Liver (tissue), 8 donors: ENCODE measurements at regions not wholly inside any gene's neighbourhood (a gene's known extent, or its start where the extent isn't known, plus 50 kb on each side); places are given as distances from the start of the nearest gene placed in this dataset.

Source experiments
- DNase-seq: peaks from one replicate; pipeline ENCODE4 v3.0.0-alpha.2; 2017; ENCODE audit warnings: low spot score
- H3K27ac ChIP-seq, 2 donors: one replicate each; pipeline ENCODE4 v1.7.0; 2013; ENCODE audit warnings: inconsistent platforms in 2 of 2, low read length in 2 of 2, control low read depth in 1 of 2, low read depth in 1 of 2, mild to moderate bottlenecking in 1 of 2
- H3K27me3 ChIP-seq, 4 donors: one replicate each; pipeline versions ENCODE4 v1.6.1 to v1.7.0; 2013; ENCODE audit warnings: low read length in 3 of 4, inconsistent platforms in 1 of 4, mild to moderate bottlenecking in 1 of 4, moderate library complexity in 1 of 4; ENCODE audit not compliant: control insufficient read depth in 4 of 4, insufficient read depth in 4 of 4
- H3K36me3 ChIP-seq, 4 donors: one replicate each; pipeline versions ENCODE4 v1.6.1 to v1.7.0; 2013; ENCODE audit warnings: low read length in 3 of 4, mild to moderate bottlenecking in 3 of 4, low read depth in 1 of 4, moderate library complexity in 1 of 4; ENCODE audit not compliant: control insufficient read depth in 4 of 4, insufficient read depth in 3 of 4
- H3K4me1 ChIP-seq, 4 donors: one replicate each; pipeline versions ENCODE4 v1.6.1 to v1.7.0; 2013; ENCODE audit warnings: low read length in 3 of 4, mild to moderate bottlenecking in 3 of 4, moderate library complexity in 1 of 4; ENCODE audit not compliant: control insufficient read depth in 4 of 4, insufficient read depth in 4 of 4
- H3K4me3 ChIP-seq, 3 donors: one replicate each; pipeline versions ENCODE4 v1.6.1 to v1.7.0; 2013; ENCODE audit warnings: low read length in 3 of 3, control low read depth in 1 of 3, low read depth in 1 of 3, mild to moderate bottlenecking in 1 of 3
- H3K9ac ChIP-seq, 2 donors: one replicate each; pipeline ENCODE4 v1.7.0; 2013; ENCODE audit warnings: low read length in 2 of 2, mild to moderate bottlenecking in 2 of 2, moderate library complexity in 2 of 2, control low read depth in 1 of 2, low read depth in 1 of 2
- H3K9me3 ChIP-seq, 4 donors: one replicate each; pipeline versions ENCODE4 v1.6.1 to v1.7.0; 2013; ENCODE audit warnings: low read length in 3 of 4; ENCODE audit not compliant: control insufficient read depth in 4 of 4
- CTCF ChIP-seq: fragments of 150-350 bp; IDR thresholded peaks from 2 replicates; pipeline ENCODE4 v1.5.1; 2017; ENCODE audit warnings: improper control_type of control experiment, low read depth, low read length; ENCODE audit not compliant: missing input control
- FOXA1 ChIP-seq: IDR thresholded peaks from 2 replicates; pipeline ENCODE4 v1.6.1; 2016; ENCODE audit warnings: antibody characterized with exemption
- FOXA2 ChIP-seq: IDR thresholded peaks from 2 replicates; pipeline ENCODE4 v1.6.1; 2016; ENCODE audit warnings: antibody characterized with exemption
- GABPA ChIP-seq, 2 donors: IDR thresholded peaks in 1 of 2; conservative IDR thresholded peaks in 1 of 2; 2 replicates each; pipeline ENCODE4 v1.6.1; 2016; ENCODE audit warnings: antibody characterized with exemption in 2 of 2, mild to moderate bottlenecking in 1 of 2, moderate library complexity in 1 of 2
- HNF4A ChIP-seq, 2 donors: conservative IDR thresholded peaks; 2 replicates each; pipeline ENCODE4 v1.6.1; 2016; ENCODE audit warnings: antibody characterized with exemption in 2 of 2, mild to moderate bottlenecking in 2 of 2
- HNF4G ChIP-seq: IDR thresholded peaks from 2 replicates; pipeline ENCODE4 v1.6.1; 2016; ENCODE audit warnings: antibody characterized with exemption
- JUND ChIP-seq, 2 donors: IDR thresholded peaks; 2 replicates each; pipeline ENCODE4 v1.6.1; 2016; ENCODE audit warnings: antibody characterized with exemption in 2 of 2
- NR2F2 ChIP-seq: IDR thresholded peaks from 2 replicates; pipeline ENCODE4 v1.6.1; 2016; ENCODE audit warnings: antibody characterized with exemption
- RAD21 ChIP-seq, 2 donors: IDR thresholded peaks; 2 replicates each; pipeline ENCODE4 v1.6.1; 2016; ENCODE audit warnings: antibody characterized with exemption in 2 of 2, mild to moderate bottlenecking in 2 of 2
- RXRA ChIP-seq, 2 donors: IDR thresholded peaks; 2 replicates each; pipeline ENCODE4 v1.6.1; 2017 to 2018; ENCODE audit warnings: antibody characterized with exemption in 2 of 2, mild to moderate bottlenecking in 1 of 2
- SP1 ChIP-seq: IDR thresholded peaks from 2 replicates; pipeline ENCODE4 v1.6.1; 2018; ENCODE audit warnings: antibody characterized with exemption, mild to moderate bottlenecking
- TAF1 ChIP-seq: conservative IDR thresholded peaks from 2 replicates; pipeline ENCODE4 v1.6.1; 2016; ENCODE audit warnings: antibody characterized with exemption, mild to moderate bottlenecking
- YY1 ChIP-seq: IDR thresholded peaks from 2 replicates; pipeline ENCODE4 v1.6.1; 2016; ENCODE audit warnings: antibody characterized with exemption, mild to moderate bottlenecking
- WGBS: extraction: QIAGEN DNeasy Blood & Tissue Kit; methylation state at CpG from one replicate; pipeline ENCODE4 v1.1.7; 2013; 5-methylcytosine and 5-hydroxymethylcytosine counted together
- TF ChIP-seq, protein P1 (sequence below): IDR thresholded peaks from 2 replicates; pipeline ENCODE4 v1.6.1; 2016; ENCODE audit warnings: antibody characterized with exemption
- TF ChIP-seq, protein P2 (sequence below): IDR thresholded peaks from 2 replicates; pipeline ENCODE4 v1.6.1; 2016; ENCODE audit warnings: antibody characterized with exemption
- TF ChIP-seq, protein P3 (sequence below): IDR thresholded peaks from 2 replicates; pipeline ENCODE4 v1.6.1; 2016; ENCODE audit warnings: antibody characterized with exemption, mild to moderate bottlenecking
- TF ChIP-seq, protein P4 (sequence below): IDR thresholded peaks from 2 replicates; pipeline ENCODE4 v1.6.1; 2016; ENCODE audit warnings: antibody characterized with exemption
- donor health status: healthy.
- donor health status: healthy.
- donor health status: healthy.
- donor health status: healthy.
- donor health status: healthy.

DNA sequence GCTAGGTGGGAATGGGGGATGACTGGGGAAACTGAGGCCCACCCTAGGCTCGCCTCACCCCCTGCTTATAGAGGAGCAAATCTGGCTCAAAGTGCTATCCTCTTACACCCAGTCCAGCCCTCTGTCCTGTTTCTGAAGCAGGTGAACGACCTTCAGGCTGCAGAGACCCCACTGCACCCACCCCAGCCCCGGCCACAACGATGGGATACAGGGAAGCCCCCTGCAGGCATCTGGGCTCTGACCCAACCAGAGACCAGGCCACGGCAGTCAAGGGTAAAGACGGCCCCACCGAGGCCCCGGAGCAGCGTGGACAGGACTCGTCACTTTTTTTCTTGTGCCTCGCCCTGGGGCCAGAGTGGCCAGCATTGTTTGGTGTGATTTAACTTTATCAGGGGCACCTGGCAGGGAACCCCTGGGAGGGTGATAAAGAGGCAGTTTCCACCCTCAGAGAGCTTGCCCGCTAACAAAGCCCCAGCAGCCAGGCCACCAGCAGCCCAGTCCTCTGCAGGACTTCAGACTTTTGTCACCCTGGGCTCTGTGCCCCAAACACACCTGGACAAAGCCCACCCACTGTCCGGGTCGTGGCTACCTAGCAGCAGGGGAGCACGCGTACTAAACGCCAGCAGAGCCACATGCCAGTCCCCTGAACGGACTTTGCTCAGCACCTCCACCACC lies 612.6 kb downstream of the TBC1D22A start:
- no peak overlapping the region for H3K9ac ChIP-seq
- no peak for TF ChIP-seq FOXA2
- TF ChIP-seq, protein P1, sequence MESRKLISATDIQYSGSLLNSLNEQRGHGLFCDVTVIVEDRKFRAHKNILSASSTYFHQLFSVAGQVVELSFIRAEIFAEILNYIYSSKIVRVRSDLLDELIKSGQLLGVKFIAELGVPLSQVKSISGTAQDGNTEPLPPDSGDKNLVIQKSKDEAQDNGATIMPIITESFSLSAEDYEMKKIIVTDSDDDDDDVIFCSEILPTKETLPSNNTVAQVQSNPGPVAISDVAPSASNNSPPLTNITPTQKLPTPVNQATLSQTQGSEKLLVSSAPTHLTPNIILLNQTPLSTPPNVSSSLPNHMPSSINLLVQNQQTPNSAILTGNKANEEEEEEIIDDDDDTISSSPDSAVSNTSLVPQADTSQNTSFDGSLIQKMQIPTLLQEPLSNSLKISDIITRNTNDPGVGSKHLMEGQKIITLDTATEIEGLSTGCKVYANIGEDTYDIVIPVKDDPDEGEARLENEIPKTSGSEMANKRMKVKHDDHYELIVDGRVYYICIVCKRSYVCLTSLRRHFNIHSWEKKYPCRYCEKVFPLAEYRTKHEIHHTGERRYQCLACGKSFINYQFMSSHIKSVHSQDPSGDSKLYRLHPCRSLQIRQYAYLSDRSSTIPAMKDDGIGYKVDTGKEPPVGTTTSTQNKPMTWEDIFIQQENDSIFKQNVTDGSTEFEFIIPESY, result no peak
- TF ChIP-seq, protein P2, sequence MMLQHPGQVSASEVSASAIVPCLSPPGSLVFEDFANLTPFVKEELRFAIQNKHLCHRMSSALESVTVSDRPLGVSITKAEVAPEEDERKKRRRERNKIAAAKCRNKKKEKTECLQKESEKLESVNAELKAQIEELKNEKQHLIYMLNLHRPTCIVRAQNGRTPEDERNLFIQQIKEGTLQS, result no peak
- TF ChIP-seq, protein P3, sequence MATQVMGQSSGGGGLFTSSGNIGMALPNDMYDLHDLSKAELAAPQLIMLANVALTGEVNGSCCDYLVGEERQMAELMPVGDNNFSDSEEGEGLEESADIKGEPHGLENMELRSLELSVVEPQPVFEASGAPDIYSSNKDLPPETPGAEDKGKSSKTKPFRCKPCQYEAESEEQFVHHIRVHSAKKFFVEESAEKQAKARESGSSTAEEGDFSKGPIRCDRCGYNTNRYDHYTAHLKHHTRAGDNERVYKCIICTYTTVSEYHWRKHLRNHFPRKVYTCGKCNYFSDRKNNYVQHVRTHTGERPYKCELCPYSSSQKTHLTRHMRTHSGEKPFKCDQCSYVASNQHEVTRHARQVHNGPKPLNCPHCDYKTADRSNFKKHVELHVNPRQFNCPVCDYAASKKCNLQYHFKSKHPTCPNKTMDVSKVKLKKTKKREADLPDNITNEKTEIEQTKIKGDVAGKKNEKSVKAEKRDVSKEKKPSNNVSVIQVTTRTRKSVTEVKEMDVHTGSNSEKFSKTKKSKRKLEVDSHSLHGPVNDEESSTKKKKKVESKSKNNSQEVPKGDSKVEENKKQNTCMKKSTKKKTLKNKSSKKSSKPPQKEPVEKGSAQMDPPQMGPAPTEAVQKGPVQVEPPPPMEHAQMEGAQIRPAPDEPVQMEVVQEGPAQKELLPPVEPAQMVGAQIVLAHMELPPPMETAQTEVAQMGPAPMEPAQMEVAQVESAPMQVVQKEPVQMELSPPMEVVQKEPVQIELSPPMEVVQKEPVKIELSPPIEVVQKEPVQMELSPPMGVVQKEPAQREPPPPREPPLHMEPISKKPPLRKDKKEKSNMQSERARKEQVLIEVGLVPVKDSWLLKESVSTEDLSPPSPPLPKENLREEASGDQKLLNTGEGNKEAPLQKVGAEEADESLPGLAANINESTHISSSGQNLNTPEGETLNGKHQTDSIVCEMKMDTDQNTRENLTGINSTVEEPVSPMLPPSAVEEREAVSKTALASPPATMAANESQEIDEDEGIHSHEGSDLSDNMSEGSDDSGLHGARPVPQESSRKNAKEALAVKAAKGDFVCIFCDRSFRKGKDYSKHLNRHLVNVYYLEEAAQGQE, result no peak
- TF ChIP-seq, protein P4, sequence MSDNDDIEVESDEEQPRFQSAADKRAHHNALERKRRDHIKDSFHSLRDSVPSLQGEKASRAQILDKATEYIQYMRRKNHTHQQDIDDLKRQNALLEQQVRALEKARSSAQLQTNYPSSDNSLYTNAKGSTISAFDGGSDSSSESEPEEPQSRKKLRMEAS, result no peak
- no peak for TF ChIP-seq NR2F2
- no peak for TF ChIP-seq SP1
- TF ChIP-seq FOXA1, result no peak
- no peaks in the 10 kb centered on the region for H3K4me1 ChIP-seq
- no peaks in the 10 kb centered on the region for H3K36me3 ChIP-seq
- H3K9me3 ChIP-seq, result no peaks in the 10 kb centered on the region
- H3K27me3 ChIP-seq, result no peaks in the 10 kb centered on the region
- no peak for DNase-seq
- H3K4me3 ChIP-seq, result no peak overlapping the region
- WGBS, result 71% methylated on average over 18 of the region's 18 CpGs
- H3K27ac ChIP-seq, result no peak overlapping the region

DNA sequence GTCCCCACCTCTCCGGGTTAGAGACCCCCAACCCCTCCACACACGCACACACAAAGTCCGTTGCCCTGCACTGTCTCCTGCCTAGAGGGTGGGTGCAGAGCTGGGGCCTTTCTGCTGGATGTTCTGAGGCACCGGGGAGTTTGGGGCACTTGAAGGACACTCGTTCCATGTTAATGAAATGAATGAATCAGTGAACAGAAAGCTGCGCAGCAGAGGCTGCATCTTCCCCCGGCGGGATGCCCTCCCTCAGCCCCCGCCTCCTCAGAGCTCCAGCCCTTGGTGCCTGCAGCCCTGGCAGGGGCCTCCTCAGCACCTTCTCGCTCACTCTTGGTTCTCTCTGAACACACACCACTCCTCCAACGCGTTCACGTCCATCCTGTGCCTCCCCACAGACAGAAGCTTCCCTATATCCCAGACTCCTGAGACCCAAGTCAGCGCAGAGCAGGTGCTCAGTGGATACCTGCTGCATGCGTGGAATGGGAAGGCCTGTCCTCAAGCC lies 611.9 kb downstream of the TBC1D22A start:
- H3K4me1 ChIP-seq, result no peaks in the 10 kb centered on the region
- TF ChIP-seq RAD21 (IDR thresholded peaks at IDR 0.05), result no peak
- TF ChIP-seq HNF4G, result no peak
- no peak for TF ChIP-seq GABPA (IDR thresholded peaks at IDR 0.05 in 1 of 2, conservative IDR thresholded peaks at IDR 0.05 in 1 of 2)
- TF ChIP-seq YY1, result no peak
- no peak for TF ChIP-seq HNF4A (conservative IDR thresholded peaks at IDR 0.05)
- TF ChIP-seq SP1, result no peak
- TF ChIP-seq FOXA1, result no peak
- TF ChIP-seq, protein P4, result no peak
- TF ChIP-seq RXRA (IDR thresholded peaks at IDR 0.05), result no peak
- TF ChIP-seq, protein P2, result no peak
- no peak for TF ChIP-seq TAF1
- TF ChIP-seq, protein P1, result no peak
- TF ChIP-seq JUND (IDR thresholded peaks at IDR 0.05), result no peak
- TF ChIP-seq CTCF, result no peak
- H3K4me3 ChIP-seq, result no peak overlapping the region
- no peak overlapping the region for H3K27ac ChIP-seq
- no peak for DNase-seq
- H3K9me3 ChIP-seq, result no peaks in the 10 kb centered on the region
- WGBS, result 84% methylated on average over 15 of the region's 15 CpGs
- no peaks in the 10 kb centered on the region for H3K36me3 ChIP-seq
- H3K9ac ChIP-seq, result no peak overlapping the region
- no peaks in the 10 kb centered on the region for H3K27me3 ChIP-seq
